ENCODE measurements at regions not wholly inside any gene's neighbourhood (a gene's known extent, or its start where the extent isn't known, plus 50 kb on each side); places are given as distances from the start of the nearest gene placed in this dataset.

GRCh38 chr14:101110729-101111619, 207.5 kb upstream of the RTL1 start:
- no peak overlapping the region for H3K4me2 ChIP-seq (ENCODE audit: low read depth, low read length, poor library complexity, severe bottlenecking)
- H3F3A ChIP-seq (ENCODE audit: insufficient read depth), result no peaks in the 10 kb centered on the region
- H3K9me2 ChIP-seq (replicated peaks; ENCODE audit: insufficient read depth, low read length), result no peaks in the 10 kb centered on the region
- no peaks in the 10 kb centered on the region for H3K36me3 ChIP-seq (ENCODE audit: low read length)
- no peaks in the 10 kb centered on the region for H3K79me2 ChIP-seq (ENCODE audit: insufficient read depth, low read length)
- H2AFZ ChIP-seq (ENCODE audit: low read depth, low read length, severe bottlenecking), result no peak overlapping the region
- H3K9ac ChIP-seq (ENCODE audit: low read length), result no peak overlapping the region
- TF ChIP-seq EZH2phosphoT487 (conservative IDR thresholded peaks at IDR 0.05; ENCODE audit: low read length), result no peak
- TF ChIP-seq, protein P1, sequence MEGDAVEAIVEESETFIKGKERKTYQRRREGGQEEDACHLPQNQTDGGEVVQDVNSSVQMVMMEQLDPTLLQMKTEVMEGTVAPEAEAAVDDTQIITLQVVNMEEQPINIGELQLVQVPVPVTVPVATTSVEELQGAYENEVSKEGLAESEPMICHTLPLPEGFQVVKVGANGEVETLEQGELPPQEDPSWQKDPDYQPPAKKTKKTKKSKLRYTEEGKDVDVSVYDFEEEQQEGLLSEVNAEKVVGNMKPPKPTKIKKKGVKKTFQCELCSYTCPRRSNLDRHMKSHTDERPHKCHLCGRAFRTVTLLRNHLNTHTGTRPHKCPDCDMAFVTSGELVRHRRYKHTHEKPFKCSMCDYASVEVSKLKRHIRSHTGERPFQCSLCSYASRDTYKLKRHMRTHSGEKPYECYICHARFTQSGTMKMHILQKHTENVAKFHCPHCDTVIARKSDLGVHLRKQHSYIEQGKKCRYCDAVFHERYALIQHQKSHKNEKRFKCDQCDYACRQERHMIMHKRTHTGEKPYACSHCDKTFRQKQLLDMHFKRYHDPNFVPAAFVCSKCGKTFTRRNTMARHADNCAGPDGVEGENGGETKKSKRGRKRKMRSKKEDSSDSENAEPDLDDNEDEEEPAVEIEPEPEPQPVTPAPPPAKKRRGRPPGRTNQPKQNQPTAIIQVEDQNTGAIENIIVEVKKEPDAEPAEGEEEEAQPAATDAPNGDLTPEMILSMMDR (IDR thresholded peaks at IDR 0.05; ENCODE audit: insufficient read depth, low read length, poor library complexity, severe bottlenecking), result no peak
- no peak overlapping the region for H3K4me3 ChIP-seq (ENCODE audit: insufficient read depth, low read length, poor library complexity, severe bottlenecking)
- H4K20me1 ChIP-seq (ENCODE audit: low read depth, low read length), result no peaks in the 10 kb centered on the region
- no peak overlapping the region for H3K27ac ChIP-seq (ENCODE audit: low read depth, low read length)
- H3K27me3 ChIP-seq (ENCODE audit: low read length), result no peaks in the 10 kb centered on the region
- no peaks in the 10 kb centered on the region for H3K9me3 ChIP-seq (ENCODE audit: insufficient read depth, low read length)

GRCh38 chr14:101111620-101112290, 208.2 kb upstream of the RTL1 start:
- Histone ChIP-seq H3K9me2 (replicated peaks; ENCODE audit: insufficient read depth, low read length) (no peaks in the 10 kb centered on the region), H3K79me2 (ENCODE audit: insufficient read depth, low read length) (no peaks in the 10 kb centered on the region), H3F3A (ENCODE audit: insufficient read depth) (no peaks in the 10 kb centered on the region), H2AFZ (ENCODE audit: low read depth, low read length, severe bottlenecking) (no peak overlapping the region), H4K20me1 (ENCODE audit: low read depth, low read length) (no peaks in the 10 kb centered on the region), H3K36me3 (ENCODE audit: low read length) (no peaks in the 10 kb centered on the region), H3K4me2 (ENCODE audit: low read depth, low read length, poor library complexity, severe bottlenecking) (no peak overlapping the region), H3K4me3 (ENCODE audit: insufficient read depth, low read length, poor library complexity, severe bottlenecking) (no peak overlapping the region), H3K9ac (ENCODE audit: low read length) (no peak overlapping the region), H3K27me3 (ENCODE audit: low read length) (no peaks in the 10 kb centered on the region), H3K27ac (ENCODE audit: low read depth, low read length) (no peak overlapping the region), H3K9me3 (ENCODE audit: insufficient read depth, low read length) (no peaks in the 10 kb centered on the region)
- TF ChIP-seq, protein P1 (IDR thresholded peaks at IDR 0.05; ENCODE audit: insufficient read depth, low read length, poor library complexity, severe bottlenecking), result no peak
- TF ChIP-seq EZH2phosphoT487 (conservative IDR thresholded peaks at IDR 0.05; ENCODE audit: low read length), result no peak

- TF ChIP-seq EZH2phosphoT487 (conservative IDR thresholded peaks at IDR 0.05; ENCODE audit: low read length), result no peak
- TF ChIP-seq, protein P1 (IDR thresholded peaks at IDR 0.05; ENCODE audit: insufficient read depth, low read length, poor library complexity, severe bottlenecking), result no peak
- no peak overlapping the region for H3K27ac ChIP-seq (ENCODE audit: low read depth, low read length)
- H2AFZ ChIP-seq (ENCODE audit: low read depth, low read length, severe bottlenecking), result no peak overlapping the region
- no peak overlapping the region for H3K9ac ChIP-seq (ENCODE audit: low read length)
- no peaks in the 10 kb centered on the region for H4K20me1 ChIP-seq (ENCODE audit: low read depth, low read length)
- H3F3A ChIP-seq (ENCODE audit: insufficient read depth), result no peaks in the 10 kb centered on the region
- H3K9me3 ChIP-seq (ENCODE audit: insufficient read depth, low read length), result no peaks in the 10 kb centered on the region
- no peak overlapping the region for H3K4me2 ChIP-seq (ENCODE audit: low read depth, low read length, poor library complexity, severe bottlenecking)
- no peaks in the 10 kb centered on the region for H3K36me3 ChIP-seq (ENCODE audit: low read length)
- H3K9me2 ChIP-seq (replicated peaks; ENCODE audit: insufficient read depth, low read length), result no peaks in the 10 kb centered on the region
- H3K4me3 ChIP-seq (ENCODE audit: insufficient read depth, low read length, poor library complexity, severe bottlenecking), result no peak overlapping the region
- H3K27me3 ChIP-seq (ENCODE audit: low read length), result no peaks in the 10 kb centered on the region
- no peaks in the 10 kb centered on the region for H3K79me2 ChIP-seq (ENCODE audit: insufficient read depth, low read length)
Measured at GRCh38 chr14:101112351-101113107, 209.0 kb upstream of the RTL1 start.
